BJ (cell line): ENCODE measurements at regions not wholly inside any gene's neighbourhood (a gene's known extent, or its start where the extent isn't known, plus 50 kb on each side); places are given as distances from the start of the nearest gene placed in this dataset.

Source experiments
- CTCF ChIA-PET: fragments of 350-600 bp; formaldehyde crosslinking; extraction: SDS; loops from one replicate; lab custom pipeline; 2021; ENCODE audit warnings: antibody characterized with exemption, inconsistent platforms; lab: Yijun Ruan, JAX
- POLR2A ChIA-PET: fragments of 300-600 bp; sonication (Branson Sonifier 250); formaldehyde crosslinking; extraction: SDS; loops from one replicate; lab custom pipeline; 2021; ENCODE audit warnings: antibody characterized with exemption; lab: Charles Lee
- DNase-seq: peaks from one replicate; pipeline ENCODE4 v3.0.0-alpha.2; 2011; ENCODE audit warnings: low read depth
- H3K27me3 ChIP-seq: 2 replicates; pipeline ENCODE4 v1.6.0; 2011; ENCODE audit warnings: low read length; ENCODE audit not compliant: control insufficient read depth, insufficient read depth
- H3K36me3 ChIP-seq: 2 replicates; pipeline ENCODE4 v1.5.1; 2011; ENCODE audit warnings: low read length; ENCODE audit not compliant: control insufficient read depth, insufficient read depth
- H3K4me3 ChIP-seq: 2 replicates; pipeline ENCODE4 v1.5.1; 2011; ENCODE audit warnings: low read depth, mild to moderate bottlenecking, control low read depth, low read length
- TF ChIP-seq, protein P1 (sequence below): IDR thresholded peaks from 2 replicates; pipeline ENCODE4 v1.5.1; 2011; ENCODE audit warnings: low read depth, mild to moderate bottlenecking, control low read depth, inconsistent platforms, low read length, moderate library complexity; ENCODE audit not compliant: insufficient read depth

DNA sequence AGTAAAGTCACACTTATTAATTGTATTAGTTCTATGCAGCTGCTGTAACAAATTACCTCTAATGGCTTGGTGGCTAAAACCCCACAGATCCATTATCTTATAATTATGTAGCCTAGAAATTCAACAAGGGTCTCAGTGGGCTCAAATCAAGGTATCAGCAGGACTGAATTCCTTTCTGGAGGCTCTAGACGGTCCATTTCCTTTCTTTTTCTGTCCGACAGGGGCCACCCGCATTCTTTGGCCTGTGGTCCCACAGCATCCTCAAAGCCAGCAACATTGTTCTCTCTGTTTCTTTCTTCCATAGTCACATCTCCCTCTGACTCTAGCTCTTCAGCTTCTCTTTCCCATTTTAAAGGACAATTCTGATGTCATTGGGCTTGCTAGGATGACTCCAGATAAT is 276.3 kb upstream of the ZNF717 start:
- POLR2A ChIA-PET, result no interaction called here

DNA sequence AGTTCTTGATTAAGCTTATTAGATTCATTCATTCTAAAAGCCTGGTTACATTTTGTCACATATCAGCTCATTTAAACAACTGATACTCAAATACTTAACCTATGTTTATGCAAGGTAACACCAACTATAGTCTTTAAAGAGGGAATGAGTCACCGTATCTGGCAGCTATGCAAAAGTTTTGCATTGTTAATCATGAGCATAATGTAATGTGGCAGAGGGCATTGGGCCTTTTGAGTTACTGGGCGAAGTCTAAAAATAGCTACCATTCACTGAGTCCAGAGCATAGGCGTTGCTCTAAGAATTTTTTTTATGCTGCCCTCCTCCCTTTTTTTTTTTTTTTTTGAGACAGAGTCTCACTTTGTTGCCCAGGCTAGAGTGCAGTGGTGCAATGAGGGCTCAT is 277.7 kb upstream of the ZNF717 start:
- DNase-seq, result no peak
- no peak overlapping the region for H3K4me3 ChIP-seq
- H3K27me3 ChIP-seq, result no peaks in the 10 kb centered on the region
- POLR2A ChIA-PET, result no interaction called here
- CTCF ChIA-PET, result interaction anchor here (0.7 kb wide), 1 partner anchor 687 kb away, joined by 3 read pairs; no protein-coding TSS in a partner anchor
- no peaks in the 10 kb centered on the region for H3K36me3 ChIP-seq
- TF ChIP-seq, protein P1, sequence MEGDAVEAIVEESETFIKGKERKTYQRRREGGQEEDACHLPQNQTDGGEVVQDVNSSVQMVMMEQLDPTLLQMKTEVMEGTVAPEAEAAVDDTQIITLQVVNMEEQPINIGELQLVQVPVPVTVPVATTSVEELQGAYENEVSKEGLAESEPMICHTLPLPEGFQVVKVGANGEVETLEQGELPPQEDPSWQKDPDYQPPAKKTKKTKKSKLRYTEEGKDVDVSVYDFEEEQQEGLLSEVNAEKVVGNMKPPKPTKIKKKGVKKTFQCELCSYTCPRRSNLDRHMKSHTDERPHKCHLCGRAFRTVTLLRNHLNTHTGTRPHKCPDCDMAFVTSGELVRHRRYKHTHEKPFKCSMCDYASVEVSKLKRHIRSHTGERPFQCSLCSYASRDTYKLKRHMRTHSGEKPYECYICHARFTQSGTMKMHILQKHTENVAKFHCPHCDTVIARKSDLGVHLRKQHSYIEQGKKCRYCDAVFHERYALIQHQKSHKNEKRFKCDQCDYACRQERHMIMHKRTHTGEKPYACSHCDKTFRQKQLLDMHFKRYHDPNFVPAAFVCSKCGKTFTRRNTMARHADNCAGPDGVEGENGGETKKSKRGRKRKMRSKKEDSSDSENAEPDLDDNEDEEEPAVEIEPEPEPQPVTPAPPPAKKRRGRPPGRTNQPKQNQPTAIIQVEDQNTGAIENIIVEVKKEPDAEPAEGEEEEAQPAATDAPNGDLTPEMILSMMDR, result no peak

More for the DNA sequence above, 276.3 kb upstream of the ZNF717 start:
- no peak for DNase-seq
- H3K27me3 ChIP-seq, result no peaks in the 10 kb centered on the region
- no peaks in the 10 kb centered on the region for H3K36me3 ChIP-seq
- H3K4me3 ChIP-seq, result no peak overlapping the region
- CTCF ChIA-PET, result no interaction called here
- TF ChIP-seq, protein P1, result no peak

DNA sequence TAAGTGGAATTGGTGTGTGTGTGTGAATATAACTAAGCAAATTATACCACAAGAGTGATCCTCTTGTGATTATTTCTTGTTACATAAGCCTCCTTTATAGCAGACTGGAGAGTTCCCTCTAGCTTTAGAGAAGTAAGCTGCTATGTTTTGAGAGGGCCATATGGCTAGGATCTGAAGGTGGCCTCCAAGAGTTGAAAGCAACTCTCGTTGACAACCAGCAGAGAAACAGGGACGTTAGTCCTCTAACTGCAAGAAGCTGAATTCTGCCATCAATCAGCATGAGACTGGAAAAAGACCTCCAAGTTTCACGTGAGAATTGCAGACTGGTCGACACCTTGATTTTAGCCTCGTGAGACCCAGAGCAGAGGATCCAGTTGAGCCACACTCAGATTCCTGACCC is 278.5 kb upstream of the ZNF717 start:
- TF ChIP-seq, protein P1, result no peak
- Histone ChIP-seq H3K27me3 (no peaks in the 10 kb centered on the region), H3K36me3 (no peaks in the 10 kb centered on the region), H3K4me3 (no peak overlapping the region)
- DNase-seq, result no peak
- CTCF ChIA-PET, result no interaction called here
- POLR2A ChIA-PET, result no interaction called here

DNA sequence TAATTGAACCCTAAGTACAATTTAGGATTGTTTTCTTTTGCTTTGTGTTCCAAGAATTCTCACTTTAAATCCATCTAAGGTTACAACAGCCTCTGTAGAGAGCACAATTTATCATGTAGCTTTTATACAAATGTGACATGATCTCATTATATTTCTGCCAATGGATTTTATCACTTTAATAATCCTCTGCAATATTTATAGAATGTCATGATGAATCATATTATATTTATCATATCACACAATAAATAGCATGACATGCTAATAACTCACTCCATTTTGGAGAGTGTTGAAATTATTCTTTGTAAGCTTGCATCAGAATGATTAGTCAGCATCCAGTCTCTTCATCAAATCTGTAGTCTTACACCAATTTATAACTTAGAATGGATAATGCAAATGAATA is 280.6 kb upstream of the ZNF717 start:
- CTCF ChIA-PET, result no interaction called here
- POLR2A ChIA-PET, result no interaction called here
- Histone ChIP-seq H3K27me3 (no peaks in the 10 kb centered on the region), H3K4me3 (no peak overlapping the region), H3K36me3 (no peaks in the 10 kb centered on the region)
- DNase-seq, result no peak
- TF ChIP-seq, protein P1, result no peak

DNA sequence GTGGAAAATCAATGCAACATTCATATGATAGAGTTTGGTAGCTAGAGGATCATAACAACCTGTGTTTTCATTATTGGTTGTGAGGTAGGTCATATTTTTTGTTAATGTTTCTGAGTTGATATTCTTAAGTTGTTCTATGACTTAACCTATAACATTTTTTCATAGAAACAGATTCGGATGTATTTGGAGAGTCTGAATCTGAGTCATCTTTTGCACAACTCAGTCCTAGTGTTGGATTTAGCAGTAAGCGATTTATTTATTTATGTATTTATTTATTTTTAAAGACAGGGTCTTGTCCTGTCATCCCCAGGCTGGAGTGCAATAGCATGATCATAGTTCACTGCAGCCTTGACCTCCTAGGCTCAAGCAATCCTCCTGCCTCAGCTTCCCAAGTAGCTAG is 292.8 kb upstream of the ZNF717 start:
- CTCF ChIA-PET, result no interaction called here
- no peak for DNase-seq
- TF ChIP-seq, protein P1, result no peak
- Histone ChIP-seq H3K4me3 (no peak overlapping the region), H3K36me3 (no peaks in the 10 kb centered on the region), H3K27me3 (no peaks in the 10 kb centered on the region)
- POLR2A ChIA-PET, result no interaction called here
